Loucy (cell line): ENCODE measurements at regions not wholly inside any gene's neighbourhood (a gene's known extent, or its start where the extent isn't known, plus 50 kb on each side); places are given as distances from the start of the nearest gene placed in this dataset.

Source experiments
- H2AFZ ChIP-seq: fragments of 200-600 bp; sonication (generic); 2 replicates; pipeline ENCODE4 v1.6.0; 2016; ENCODE audit warnings: antibody characterized with exemption, mild to moderate bottlenecking, low read length, moderate library complexity
- H3F3A ChIP-seq: fragments of 200-600 bp; 2 replicates; pipeline ENCODE4 v1.6.0; 2016; ENCODE audit warnings: antibody characterized with exemption, low read depth, mild to moderate bottlenecking
- H3K27me3 ChIP-seq: fragments of 200-600 bp; sonication (generic); 2 replicates; pipeline ENCODE4 v1.6.1; 2014; ENCODE audit warnings: low read length, mild to moderate bottlenecking; ENCODE audit not compliant: insufficient read depth, poor library complexity, severe bottlenecking
- H3K36me3 ChIP-seq: fragments of 200-600 bp; sonication (generic); 2 replicates; pipeline ENCODE4 v1.6.1; 2016; ENCODE audit warnings: low read length; ENCODE audit not compliant: insufficient read depth
- H3K4me1 ChIP-seq: fragments of 200-600 bp; sonication (generic); 2 replicates; pipeline ENCODE4 v1.5.1; 2014; ENCODE audit warnings: low read length, mild to moderate bottlenecking; ENCODE audit not compliant: insufficient read depth, poor library complexity, severe bottlenecking
- H3K4me2 ChIP-seq: fragments of 200-600 bp; sonication (generic); 2 replicates; pipeline ENCODE4 v1.6.0; 2014; ENCODE audit warnings: antibody characterized with exemption, low read length, low read depth, mild to moderate bottlenecking; ENCODE audit not compliant: poor library complexity, severe bottlenecking
- H3K4me3 ChIP-seq: fragments of 200-600 bp; sonication (generic); 2 replicates; pipeline ENCODE4 v1.5.1; 2014; ENCODE audit warnings: low read length, mild to moderate bottlenecking, mixed read lengths; ENCODE audit not compliant: poor library complexity, severe bottlenecking
- H3K79me2 ChIP-seq: fragments of 200-600 bp; sonication (generic); 2 replicates; pipeline ENCODE4 v1.6.1; 2014; ENCODE audit warnings: low read length; ENCODE audit not compliant: insufficient read depth
- H3K9ac ChIP-seq: fragments of 200-600 bp; sonication (generic); 2 replicates; pipeline ENCODE4 v1.6.0; 2014; ENCODE audit warnings: mild to moderate bottlenecking, low read depth, low read length, moderate library complexity; ENCODE audit not compliant: poor library complexity, severe bottlenecking
- H3K9me2 ChIP-seq: fragments of 200-600 bp; sonication (generic); replicated peaks from 2 replicates; pipeline ENCODE4 v1.6.1; 2016; ENCODE audit warnings: low read depth, low read length, mixed read lengths
- H3K9me3 ChIP-seq: fragments of 200-600 bp; sonication (generic); 2 replicates; pipeline ENCODE4 v1.6.1; 2014; ENCODE audit warnings: mild to moderate bottlenecking, antibody characterized with exemption, low read length, low read depth; ENCODE audit not compliant: insufficient read depth
- H4K20me1 ChIP-seq: fragments of 200-600 bp; sonication (generic); 2 replicates; pipeline ENCODE4 v1.6.0; 2014; ENCODE audit warnings: antibody characterized with exemption, low read length, mild to moderate bottlenecking; ENCODE audit not compliant: insufficient read depth, poor library complexity, severe bottlenecking
- CTCF ChIP-seq: fragments of 200-600 bp; sonication (generic); conservative IDR thresholded peaks from 2 replicates; pipeline ENCODE4 v1.5.1; 2014; ENCODE audit warnings: mild to moderate bottlenecking, antibody characterized with exemption, low read length
- EZH2phosphoT487 ChIP-seq: fragments of 200-600 bp; IDR thresholded peaks from 2 replicates; pipeline ENCODE4 v1.6.1; 2018; ENCODE audit warnings: antibody characterized with exemption, mild to moderate bottlenecking, moderate library complexity, borderline replicate concordance

- no peaks in the 10 kb centered on the region for H3K36me3 ChIP-seq
- H3K9ac ChIP-seq: no peak overlapping the region
- H3F3A ChIP-seq: no peaks in the 10 kb centered on the region
- H3K79me2 ChIP-seq: no peaks in the 10 kb centered on the region
- TF ChIP-seq EZH2phosphoT487 (no peak), CTCF (no peak)
- H3K4me3 ChIP-seq: no peak overlapping the region
- no peaks in the 10 kb centered on the region for H4K20me1 ChIP-seq
- no peak overlapping the region for H2AFZ ChIP-seq
- H3K27me3 ChIP-seq: no peaks in the 10 kb centered on the region
- no peaks in the 10 kb centered on the region for H3K4me1 ChIP-seq
- H3K9me3 ChIP-seq: no peaks in the 10 kb centered on the region; the same call in 1 of the 2 replicates
- H3K9me2 ChIP-seq: no peaks in the 10 kb centered on the region
- no peak overlapping the region for H3K4me2 ChIP-seq
Measured at GRCh38 chr15:97837896-97838295, 122.6 kb upstream of the ARRDC4 start.

GRCh38 chr15:97838606-97839210, 121.8 kb upstream of the ARRDC4 start:
- Histone ChIP-seq H3K27me3 (no peaks in the 10 kb centered on the region), H4K20me1 (no peaks in the 10 kb centered on the region), H2AFZ (no peak overlapping the region), H3K4me3 (no peak overlapping the region), H3F3A (no peaks in the 10 kb centered on the region), H3K4me2 (no peak overlapping the region), H3K9me3 (no peaks in the 10 kb centered on the region), H3K36me3 (no peaks in the 10 kb centered on the region), H3K79me2 (no peaks in the 10 kb centered on the region), H3K4me1 (no peaks in the 10 kb centered on the region), H3K9me2 (no peaks in the 10 kb centered on the region), H3K9ac (no peak overlapping the region)
- TF ChIP-seq EZH2phosphoT487: no peak
- TF ChIP-seq CTCF: no peak

GRCh38 chr15:97840501-97840900, 120.0 kb upstream of the ARRDC4 start:
- Histone ChIP-seq H3K4me3 (no peak overlapping the region), H2AFZ (no peak overlapping the region), H3K9me3 (no peaks in the 10 kb centered on the region), H4K20me1 (no peaks in the 10 kb centered on the region), H3K9ac (no peak overlapping the region), H3K79me2 (no peaks in the 10 kb centered on the region), H3K4me1 (no peaks in the 10 kb centered on the region), H3K36me3 (no peaks in the 10 kb centered on the region), H3K4me2 (no peak overlapping the region), H3K27me3 (no peaks in the 10 kb centered on the region), H3F3A (no peaks in the 10 kb centered on the region), H3K9me2 (no peaks in the 10 kb centered on the region)
- TF ChIP-seq CTCF: no peak
- no peak for TF ChIP-seq EZH2phosphoT487
